Esophagus muscularis mucosa (tissue), 4 donors: ENCODE measurements at regions not wholly inside any gene's neighbourhood (a gene's known extent, or its start where the extent isn't known, plus 50 kb on each side); places are given as distances from the start of the nearest gene placed in this dataset.

ENCODE experiments used
- EP300 ChIP-seq: sonication (generic); formaldehyde crosslinking; IDR thresholded peaks from one replicate; pipeline ENCODE4 v1.6.1; 2017; ENCODE audit warnings: antibody characterized with exemption
- POLR2A ChIP-seq: fragments of 450-650 bp; IDR thresholded peaks from one replicate; pipeline ENCODE4 v1.6.1; 2017; ENCODE audit warnings: antibody characterized with exemption, moderate library complexity, mild to moderate bottlenecking, low read depth
- POLR2AphosphoS5 ChIP-seq, 2 donors: sonication (generic); formaldehyde crosslinking; IDR thresholded peaks; one replicate each; pipeline ENCODE4 v1.6.1; 2017; ENCODE audit warnings: antibody characterized with exemption in 2 of 2
- TF ChIP-seq, protein P1 (sequence below), 3 experiments: fragments of 200-600 bp in 2 of 3; fragments of 450-650 bp in 1 of 3; sonication (generic) in 2 of 3; IDR thresholded peaks; one replicate each; pipeline ENCODE4 v1.5.1; 2017 to 2019; ENCODE audit warnings: antibody characterized with exemption in 3 of 3, mild to moderate bottlenecking in 2 of 3, moderate library complexity in 1 of 3

DNA sequence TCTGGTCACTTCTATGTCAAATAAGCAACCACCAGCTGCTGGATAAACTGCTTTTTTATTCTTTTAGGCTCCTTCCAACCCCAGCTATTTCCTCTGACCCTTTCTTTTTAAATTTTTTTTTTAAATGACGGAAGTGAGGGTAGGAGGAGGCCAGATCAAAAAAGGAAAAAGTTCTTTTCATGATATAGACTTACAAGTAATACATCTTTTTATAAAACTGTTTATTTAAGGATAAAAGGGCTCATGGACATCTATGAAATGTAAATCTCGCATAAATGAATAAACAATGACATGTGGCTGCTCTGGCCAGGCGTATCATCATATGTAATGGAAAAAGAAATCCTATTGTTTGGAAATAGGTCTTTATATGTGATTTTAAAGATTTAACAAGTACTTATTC lies 169.0 kb upstream of the ATP2B1 start:
- TF ChIP-seq, protein P1, sequence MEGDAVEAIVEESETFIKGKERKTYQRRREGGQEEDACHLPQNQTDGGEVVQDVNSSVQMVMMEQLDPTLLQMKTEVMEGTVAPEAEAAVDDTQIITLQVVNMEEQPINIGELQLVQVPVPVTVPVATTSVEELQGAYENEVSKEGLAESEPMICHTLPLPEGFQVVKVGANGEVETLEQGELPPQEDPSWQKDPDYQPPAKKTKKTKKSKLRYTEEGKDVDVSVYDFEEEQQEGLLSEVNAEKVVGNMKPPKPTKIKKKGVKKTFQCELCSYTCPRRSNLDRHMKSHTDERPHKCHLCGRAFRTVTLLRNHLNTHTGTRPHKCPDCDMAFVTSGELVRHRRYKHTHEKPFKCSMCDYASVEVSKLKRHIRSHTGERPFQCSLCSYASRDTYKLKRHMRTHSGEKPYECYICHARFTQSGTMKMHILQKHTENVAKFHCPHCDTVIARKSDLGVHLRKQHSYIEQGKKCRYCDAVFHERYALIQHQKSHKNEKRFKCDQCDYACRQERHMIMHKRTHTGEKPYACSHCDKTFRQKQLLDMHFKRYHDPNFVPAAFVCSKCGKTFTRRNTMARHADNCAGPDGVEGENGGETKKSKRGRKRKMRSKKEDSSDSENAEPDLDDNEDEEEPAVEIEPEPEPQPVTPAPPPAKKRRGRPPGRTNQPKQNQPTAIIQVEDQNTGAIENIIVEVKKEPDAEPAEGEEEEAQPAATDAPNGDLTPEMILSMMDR (IDR thresholded peaks at IDR 0.05), result no peak
- TF ChIP-seq POLR2A, result no peak
- TF ChIP-seq EP300, result no peak
- TF ChIP-seq POLR2AphosphoS5 (IDR thresholded peaks at IDR 0.05), result no peak
